GM21423 (cell line): ENCODE measurements at regions not wholly inside any gene's neighbourhood (a gene's known extent, or its start where the extent isn't known, plus 50 kb on each side); places are given as distances from the start of the nearest gene placed in this dataset.
A peak's percentile ranks its signal among the peaks of the same experiment; 100 is the strongest.
"Not testable (repeated sequence)": the region's sequence is repeated elsewhere in the genome, so short reads cannot be mapped to it uniquely, and the experiment has no call there.

ENCODE experiments used
- ATAC-seq: cut with Tn5 transposase; IDR thresholded peaks from one replicate; pipeline ENCODE4 v1.9.1; 2021; ENCODE audit warnings: mild to moderate bottlenecking, moderate library complexity; ENCODE audit not compliant: unreplicated experiment

DNA sequence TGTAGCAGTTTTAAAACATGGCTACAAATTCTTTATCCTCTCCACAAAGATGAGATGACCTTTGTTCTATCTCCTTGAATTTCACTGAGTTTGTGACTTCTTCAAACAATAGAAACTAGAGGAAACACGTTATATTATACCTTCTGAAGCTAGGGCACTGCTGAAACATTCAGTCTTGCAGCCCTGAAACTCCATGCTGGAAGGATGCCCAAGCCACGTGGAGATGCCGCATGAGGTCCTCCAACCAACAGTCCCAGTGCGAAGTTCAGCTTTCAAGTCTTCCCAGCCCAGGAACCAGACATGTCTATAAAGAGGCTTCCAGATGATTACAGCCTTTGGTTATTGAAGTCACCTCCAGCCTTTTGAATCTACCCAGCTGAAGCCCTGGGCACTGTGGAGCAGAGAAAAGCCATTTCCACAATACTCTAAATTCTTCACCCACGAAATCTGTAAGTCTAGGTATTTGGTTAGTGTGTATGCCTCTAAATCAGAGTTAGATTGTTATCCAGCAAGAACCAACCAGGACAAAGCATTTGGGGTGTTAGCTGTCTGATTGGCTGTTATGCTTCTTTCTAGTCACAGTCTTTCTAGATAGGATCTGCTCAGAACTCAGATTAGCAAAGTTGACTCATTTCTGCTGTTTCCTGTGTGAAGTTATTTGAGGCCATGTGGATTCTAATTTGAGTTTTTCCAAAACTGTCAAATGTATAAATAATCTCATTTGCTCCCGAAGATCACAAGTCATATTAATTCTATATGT is 186.5 kb upstream of the TMEM72 start:
- ATAC-seq, result peak; percentile 49

DNA sequence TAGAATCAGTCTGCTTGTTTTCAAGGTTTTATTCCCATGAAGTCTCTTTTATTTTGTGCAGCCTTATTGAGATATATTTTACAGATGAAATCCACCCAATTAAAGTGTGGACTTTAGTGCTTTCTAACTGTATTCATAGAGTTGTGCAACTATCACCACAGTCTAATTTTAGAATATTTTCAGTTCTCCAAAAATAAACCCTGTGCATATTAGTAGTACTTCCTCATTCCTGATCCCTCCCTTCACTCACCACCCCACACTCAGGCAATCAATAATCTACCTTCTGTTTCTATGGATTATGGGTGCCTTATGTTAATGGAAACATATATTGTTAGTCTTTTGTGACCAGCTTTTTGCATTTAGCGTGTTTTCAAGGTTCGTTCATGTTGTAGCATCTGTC is 185.7 kb upstream of the TMEM72 start:
- ATAC-seq, result peak; percentile 84

DNA sequence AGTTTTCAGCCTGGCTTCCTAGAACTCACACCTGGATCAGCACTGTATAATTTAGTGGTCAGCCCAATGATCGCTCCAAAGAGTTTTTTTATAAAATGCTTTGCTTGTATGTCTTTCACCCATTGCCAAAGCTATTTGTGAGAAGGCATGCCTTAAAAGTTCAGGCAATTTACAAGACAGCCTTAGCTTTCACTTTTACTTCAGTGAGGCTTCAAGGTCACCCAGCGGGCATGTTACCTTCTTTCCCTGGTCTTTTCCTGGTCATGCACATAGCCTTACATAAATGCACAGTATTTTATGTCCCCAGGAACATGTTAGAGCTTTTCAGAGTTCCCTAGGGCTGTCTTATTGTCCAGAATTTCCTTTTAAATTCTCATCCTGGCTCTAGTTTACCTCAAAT is 179.9 kb upstream of the TMEM72 start:
- no peak for ATAC-seq

DNA sequence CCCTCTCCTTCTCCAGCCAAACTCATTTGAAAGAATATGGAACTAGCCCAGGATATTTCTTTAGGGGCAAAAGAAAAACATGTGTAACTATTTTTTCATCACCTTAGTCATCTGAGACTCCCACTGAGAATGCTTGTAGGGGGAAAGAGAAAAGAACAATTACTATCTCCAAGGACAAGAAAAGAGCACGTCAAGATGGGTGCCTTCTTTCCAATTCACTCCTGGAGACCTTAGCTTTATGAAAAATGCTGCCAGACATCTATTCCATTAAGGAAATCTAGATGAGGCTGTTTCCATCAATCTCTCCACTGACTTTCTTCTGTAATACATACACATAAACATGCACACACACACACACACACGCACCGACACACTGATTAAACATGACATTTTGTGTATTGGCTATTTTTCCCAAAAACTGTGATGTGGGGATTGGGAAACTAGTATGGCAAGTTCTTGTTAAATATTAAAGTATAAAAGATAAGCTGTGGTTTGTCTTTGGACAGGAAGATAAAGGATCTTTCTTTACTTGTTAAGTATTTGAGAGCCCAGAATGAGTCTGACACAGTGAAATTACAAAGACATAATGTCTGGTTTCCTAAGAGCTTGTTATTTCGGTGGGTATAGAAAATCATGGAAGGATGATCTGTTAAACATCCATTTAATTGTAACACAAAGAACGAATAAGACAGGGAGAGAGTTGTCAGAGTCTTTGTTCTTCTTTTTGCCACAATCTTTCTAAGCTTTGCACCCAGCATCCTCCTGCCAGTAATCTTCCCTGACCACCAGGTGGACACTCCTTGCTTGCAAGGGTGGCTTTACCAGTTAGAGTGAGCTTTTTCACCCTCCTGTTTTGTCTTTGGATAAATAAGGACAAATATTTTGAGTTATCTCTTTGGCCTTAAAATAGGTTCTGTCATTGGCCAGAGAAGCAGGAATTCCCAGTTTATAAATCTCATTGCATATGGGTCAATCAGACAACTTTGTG is 177.3 kb upstream of the TMEM72 start:
- no peak for ATAC-seq

DNA sequence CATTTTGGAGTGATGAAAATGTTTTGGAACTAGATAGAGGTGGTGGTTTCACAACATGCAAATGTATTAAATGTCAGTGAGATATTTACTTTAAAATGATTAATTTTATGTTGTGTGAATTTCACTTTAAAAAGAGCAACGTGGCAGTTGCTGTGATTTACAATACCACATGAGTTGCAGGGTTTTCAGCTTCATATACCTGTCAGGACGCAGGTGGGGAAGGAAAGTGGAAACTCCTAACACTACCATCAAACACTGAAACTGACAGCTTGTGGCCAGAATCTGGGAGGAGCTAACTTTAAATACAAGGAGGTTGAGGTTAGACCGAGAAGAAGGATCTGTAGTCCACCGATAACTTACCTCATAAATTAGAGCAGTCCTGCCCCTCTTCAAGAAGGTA is 168.9 kb upstream of the TMEM72 start:
- no peak for ATAC-seq

DNA sequence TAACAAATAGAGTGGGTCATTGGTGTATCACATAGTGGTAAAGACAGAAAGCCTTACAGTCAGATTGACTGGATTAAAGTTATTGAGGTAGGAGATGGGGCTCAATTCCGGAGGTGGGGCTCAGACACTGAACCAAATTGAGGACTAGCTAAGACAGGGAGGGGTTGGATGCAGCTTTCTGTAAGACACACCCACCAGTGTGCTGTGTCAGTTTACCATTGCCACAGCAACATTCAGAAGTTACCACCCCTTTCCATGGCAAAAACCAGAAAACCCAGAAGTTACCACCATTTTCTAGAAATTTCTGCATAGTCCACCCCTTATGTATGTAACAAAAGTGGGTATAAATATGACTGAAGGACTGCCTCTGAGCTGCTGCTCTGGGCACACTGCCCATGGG is 167.6 kb upstream of the TMEM72 start:
- no peak for ATAC-seq

DNA sequence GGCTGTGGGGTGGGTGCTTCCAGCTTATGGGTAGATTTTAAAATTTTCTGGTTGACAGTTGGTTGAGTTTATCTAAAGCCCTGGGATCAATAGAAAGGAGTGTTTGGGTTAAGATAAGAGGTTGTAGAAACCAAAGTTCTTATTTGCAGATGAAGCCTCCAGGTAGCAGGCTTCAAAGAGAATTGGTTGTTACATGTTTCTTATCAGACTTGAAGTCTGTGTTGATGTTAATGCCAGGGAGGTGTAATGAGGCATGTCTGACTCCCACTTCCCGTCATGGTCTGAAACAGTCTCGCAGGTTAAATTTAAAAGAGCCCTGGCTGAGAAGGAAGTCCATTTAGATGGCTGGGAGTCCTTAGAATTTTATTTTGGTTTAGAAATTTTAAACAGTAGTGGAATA is 165.2 kb upstream of the TMEM72 start:
- ATAC-seq, result no peak

DNA sequence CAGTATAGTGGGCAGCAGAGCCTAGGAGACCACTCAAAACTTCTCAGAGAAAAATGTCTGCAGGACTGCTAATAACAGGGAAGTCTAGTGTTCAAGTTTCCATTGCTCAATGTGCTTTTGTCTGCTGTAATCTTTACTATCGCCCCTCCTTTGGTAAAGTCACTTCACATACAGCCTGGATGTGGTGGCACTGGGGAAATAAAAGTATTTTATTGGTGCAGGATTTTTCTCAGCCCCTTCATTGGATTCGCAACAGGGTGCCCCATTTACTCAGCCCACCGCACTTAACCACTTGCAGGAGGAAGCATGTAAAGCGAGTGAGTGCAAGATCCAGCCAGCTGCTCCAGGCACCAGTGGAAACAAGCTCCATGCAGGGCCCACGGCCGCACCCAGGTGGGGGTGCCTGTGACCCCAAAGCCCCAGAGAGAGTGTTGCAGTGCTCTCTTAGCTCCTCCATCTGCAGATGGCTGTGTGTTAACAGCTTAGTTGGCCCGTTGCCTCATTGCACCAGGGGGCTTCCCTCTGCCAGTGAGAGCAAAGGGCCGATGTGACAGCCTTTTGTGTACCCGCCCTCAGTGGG is 163.5 kb upstream of the TMEM72 start:
- ATAC-seq, result no peak

DNA sequence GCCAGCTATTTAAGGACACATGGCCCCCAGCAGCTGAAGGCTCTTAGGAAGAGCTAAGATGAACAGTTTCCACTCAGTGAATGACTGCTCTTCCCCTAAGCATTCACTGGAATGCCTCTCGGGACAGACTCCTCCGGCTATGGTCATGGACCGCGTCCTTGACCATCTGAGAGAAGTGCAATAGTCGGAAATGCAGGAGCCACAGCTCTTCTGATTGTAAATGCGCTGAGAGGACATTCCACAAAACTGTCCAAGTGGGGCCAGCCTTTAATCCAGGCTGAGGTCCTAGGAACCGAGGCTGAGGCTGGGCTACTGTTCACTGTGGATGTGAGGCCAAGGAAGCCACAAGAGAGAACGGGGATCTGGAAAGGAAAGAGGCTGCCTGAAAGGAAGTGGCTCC is 162.0 kb upstream of the TMEM72 start:
- ATAC-seq, result no peak

DNA sequence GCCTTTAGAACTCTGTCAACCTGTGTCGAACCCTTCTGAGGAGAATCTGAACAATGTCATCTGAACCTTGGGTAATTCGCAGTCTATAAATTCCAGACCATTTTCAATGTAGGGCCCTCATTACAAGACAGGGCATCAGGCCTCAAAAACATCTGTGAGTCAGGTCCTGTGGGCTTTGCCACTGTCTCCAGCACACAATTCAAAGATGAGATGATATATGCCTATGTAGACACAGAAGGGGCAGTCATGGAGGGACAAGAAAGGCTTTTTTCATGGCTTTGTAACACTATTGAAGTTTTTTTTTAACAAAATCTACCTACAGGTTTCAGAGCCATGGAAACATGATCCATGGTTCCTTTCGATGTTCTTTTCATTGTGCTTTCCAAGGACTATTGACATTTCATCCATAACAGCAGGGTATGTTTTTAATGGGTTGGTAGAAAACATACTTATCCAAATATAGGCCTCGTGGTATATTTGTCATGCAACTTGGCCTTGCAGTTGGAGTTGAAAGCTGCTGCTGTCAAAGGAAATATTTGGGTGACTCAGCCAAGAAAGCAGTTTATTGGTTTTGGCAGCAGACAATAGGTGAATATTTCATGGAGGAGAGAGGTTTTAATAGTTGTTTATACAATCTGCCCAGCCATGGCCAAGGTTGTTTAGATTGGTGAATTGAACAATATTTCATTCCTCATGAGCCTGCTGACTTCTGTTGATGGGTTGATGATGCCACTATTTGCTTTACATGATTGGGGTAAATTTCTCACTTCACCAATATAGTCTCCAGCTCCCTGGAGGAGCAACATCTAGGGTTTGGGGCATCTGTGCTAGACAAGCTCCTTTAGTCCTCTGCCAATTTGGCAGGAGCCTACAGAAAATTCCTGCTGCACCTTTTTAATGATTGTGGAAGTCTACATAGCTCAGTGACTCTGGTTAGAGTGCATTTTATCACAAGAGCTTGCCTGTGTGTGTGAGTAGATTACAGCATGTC is 158.4 kb upstream of the TMEM72 start:
- ATAC-seq, result no peak

DNA sequence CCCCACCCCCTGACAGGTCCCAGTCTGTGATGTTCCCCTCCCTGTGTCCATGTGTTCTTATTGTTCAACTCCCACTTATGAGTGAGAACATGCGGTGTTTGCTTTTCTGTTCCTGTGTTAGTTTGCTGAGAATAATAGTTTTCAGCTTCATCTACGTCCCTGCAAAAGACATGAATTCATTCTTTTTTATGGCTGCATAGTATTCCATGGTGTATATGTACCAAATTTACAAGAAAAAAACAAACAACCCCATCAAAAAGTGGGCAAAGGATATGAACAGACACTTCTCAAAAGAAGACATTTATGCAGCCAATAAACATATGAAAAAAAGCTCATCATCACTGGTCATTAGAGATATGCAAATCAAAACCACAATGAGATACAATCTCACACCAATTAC is 156.8 kb upstream of the TMEM72 start:
- ATAC-seq, result not testable (repeated sequence)

DNA sequence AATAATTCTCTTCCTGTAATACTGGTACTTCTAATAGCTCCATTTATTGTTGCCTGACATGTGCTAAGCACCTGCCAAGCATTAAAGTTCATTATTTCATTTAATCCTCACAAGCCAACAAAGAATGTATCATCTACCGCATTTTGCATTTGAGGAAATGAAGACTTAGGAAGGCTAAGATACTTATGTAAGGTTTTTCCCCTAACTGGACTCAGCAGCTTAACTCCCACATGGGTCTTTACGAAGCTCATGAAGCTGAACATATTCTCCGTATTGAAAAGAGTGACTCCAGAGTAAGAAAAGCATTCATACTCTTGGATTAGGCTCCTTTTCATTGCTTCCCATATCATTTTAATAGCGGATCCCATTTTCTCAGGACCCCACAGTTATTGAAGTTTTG is 155.7 kb upstream of the TMEM72 start:
- no peak for ATAC-seq

DNA sequence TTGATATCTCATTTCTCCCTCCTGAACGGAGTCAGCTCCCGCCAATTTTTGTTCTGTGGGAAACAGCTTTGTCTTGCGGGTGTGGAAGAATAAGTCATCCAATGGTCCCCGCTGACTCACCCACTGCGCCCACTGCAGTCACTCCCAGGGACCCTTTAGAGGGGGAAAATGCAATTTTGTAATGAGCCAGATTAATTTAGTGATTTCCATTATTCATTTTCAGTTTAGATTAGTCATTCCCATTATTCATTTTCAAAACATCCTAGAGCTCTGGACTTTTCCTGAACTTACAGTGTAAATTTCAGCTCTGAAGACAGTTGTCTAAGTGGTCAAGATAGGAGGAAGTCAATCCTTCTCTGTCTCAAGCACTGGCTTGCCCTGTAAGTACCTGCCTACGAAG is 154.9 kb upstream of the TMEM72 start:
- ATAC-seq, result no peak

DNA sequence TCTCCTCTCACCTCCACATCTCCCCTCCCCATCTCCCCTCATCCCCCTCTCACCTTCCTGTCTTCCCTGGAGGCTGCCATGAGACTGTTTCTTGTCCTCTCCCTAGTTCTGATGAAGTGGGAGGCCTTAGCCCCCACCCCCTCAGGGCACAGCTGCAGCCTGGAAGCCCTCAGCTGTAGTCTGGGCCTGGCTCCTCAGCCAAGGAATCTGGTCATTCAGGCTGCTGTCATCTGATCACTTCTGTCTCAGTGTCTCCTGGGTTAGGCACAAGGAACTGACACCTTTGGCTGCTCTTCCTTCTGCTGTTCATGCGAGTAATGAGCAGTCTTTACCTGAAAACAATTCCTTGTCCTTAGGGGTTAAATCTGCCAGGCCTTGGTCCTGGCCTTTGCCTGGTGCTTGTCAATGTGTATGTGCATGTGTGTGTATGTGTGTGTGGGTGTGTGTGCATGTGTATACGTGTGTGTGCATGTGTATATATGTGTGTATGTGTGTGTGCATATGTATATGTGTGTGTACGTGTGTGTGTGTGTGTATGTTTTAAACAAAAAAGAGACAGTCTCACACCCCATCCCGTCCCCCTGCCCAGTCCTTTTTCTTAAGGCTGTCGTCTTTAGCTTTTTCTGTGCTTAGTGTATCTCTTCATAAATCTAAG is 153.5 kb upstream of the TMEM72 start:
- ATAC-seq, result no peak

DNA sequence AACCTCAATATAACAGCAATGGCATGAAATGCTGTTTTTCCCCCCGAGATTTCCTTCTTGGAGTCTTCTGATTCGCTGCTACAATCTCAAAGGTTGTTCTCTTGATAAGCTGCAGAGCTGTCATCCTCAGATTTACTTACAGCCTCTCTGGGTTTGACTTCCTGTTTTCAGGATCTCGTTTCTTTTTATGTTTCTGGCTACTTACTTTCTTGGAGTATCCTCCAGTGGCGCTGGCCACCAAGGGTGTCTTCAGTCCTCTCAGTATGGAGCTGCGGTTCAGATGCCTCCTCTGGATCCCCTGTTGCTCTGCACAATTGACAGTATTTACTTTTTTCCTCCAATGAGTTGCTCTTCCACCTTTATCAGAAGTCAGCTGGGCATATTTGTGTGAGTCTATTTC is 152.0 kb upstream of the TMEM72 start:
- ATAC-seq, result no peak

DNA sequence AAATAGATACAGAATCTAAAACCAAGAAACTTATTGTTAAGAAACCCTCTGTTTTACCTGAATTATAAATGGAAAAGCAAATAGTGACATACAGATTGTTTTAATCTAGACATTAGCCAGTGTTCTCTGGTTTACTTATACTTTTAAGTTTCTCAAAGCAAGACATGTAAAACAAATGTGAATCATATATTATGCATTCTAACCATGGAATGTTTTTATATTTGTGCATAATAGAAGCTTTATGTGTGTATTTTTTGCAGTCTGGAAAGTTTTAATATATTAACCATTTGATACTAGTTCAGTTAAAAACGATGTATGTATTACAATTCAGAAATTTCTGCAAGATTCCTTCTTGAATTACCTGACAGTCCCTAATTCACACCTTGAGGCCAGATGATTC is 150.6 kb upstream of the TMEM72 start:
- no peak for ATAC-seq

DNA sequence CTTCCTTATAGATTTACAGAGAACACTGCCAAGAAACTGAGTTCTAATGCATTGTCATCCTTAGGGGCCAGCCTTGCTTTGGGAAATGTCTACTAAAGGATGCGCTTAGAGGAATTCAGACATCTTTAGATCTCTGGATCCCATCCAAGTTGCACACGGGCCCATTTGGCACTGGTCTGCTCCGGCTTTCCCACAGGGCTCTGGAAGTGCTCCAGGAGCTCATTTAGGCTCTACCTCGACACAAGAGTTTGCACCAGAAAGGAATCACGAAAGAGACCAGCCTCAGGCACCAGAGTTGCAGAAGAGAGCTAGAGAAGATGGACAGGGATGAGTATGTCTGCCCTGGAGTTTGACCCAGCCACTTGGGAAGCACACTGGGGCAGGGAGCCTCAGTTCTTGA is 150.1 kb upstream of the TMEM72 start:
- no peak for ATAC-seq

DNA sequence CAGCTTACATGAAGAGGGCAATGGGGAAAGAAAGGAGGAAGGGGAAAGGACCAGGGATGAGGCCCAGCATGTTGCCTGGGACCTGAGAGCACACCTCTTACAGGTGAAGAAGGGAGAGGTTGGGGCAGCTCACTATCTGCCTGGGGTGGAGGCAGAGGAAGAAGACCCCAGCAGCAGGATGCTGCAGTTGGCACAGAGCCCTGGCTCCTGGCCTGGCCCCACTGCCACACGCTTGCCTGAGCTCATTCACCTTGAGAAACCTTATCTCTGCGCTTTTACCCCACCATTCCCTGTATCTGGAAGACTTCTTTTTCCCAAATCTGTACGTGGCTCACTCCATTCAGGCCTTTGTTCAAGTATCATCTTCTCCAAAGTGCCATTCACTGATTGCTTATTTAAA is 147.8 kb upstream of the TMEM72 start:
- no peak for ATAC-seq

DNA sequence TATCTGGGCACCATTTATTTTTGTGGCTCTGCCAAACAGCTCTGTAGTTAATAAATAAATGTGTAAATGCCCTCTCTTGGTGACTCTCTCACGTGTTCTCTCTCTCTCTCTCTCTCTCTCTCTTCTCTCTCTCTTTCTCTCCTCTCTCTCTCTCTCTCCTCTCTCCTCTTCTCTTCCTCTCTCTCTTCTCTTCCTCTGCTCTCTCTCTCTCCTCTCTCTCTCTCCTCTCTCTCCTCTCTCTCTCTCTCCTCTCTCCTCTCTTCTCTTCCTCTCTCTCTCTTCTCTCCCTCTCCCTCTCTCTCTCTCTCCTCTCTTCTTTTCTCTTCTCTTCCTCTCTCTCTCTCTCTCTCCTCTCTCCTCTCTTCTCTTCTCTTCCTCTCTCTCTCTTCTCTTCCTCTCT is 145.8 kb upstream of the TMEM72 start:
- ATAC-seq, result no peak

DNA sequence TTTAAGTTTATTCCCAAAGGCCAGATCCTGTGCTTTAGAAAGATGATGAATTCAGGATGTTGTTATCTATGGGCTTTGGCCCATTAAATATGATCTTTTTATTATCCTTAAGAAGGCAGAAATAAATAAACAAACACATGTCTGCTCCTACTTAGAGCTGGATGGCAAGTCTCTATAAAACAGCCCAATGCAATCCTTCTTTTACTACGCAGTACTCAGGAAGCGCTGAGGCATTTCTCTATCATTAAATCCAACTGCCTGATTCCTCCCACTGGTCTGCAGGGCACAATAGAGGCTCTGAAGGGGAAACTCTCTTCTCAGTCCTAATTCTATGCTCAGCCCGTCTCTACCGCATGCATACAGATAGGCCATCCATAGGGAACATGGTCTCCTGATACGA is 144.5 kb upstream of the TMEM72 start:
- ATAC-seq, result no peak
